Astrocyte of the spinal cord (primary cell): ENCODE measurements at regions not wholly inside any gene's neighbourhood (a gene's known extent, or its start where the extent isn't known, plus 50 kb on each side); places are given as distances from the start of the nearest gene placed in this dataset.

Source experiments
- DNase-seq: peaks from one replicate; pipeline ENCODE4 v3.0.0; 2011; ENCODE audit warnings: low read depth, low spot score
- H3K4me3 ChIP-seq: 2 replicates; pipeline ENCODE4 v1.5.1; 2011; ENCODE audit warnings: low read depth, mild to moderate bottlenecking, low read length, moderate library complexity
- CTCF ChIP-seq: IDR thresholded peaks from 2 replicates; pipeline ENCODE4 v1.5.1; 2012; ENCODE audit warnings: low read depth, mild to moderate bottlenecking, low read length, inconsistent platforms
- in situ Hi-C: cut with HindIII; loops from 2 replicates; pipeline ENCODE4 v1.10.0; 2017; ENCODE audit warnings: low sequenced_read_pairs

- in situ Hi-C loops: no loop called here
- TF ChIP-seq CTCF: no peak
- no peak for DNase-seq
- no peak overlapping the region for H3K4me3 ChIP-seq
These were observed 348.1 kb downstream of the ETS1 start for GRCh38 chr11:128239306-128239705.

GRCh38 chr11:128238521-128239265 is 348.7 kb downstream of the ETS1 start:
- no peak overlapping the region for H3K4me3 ChIP-seq
- in situ Hi-C loops: no loop called here
- no peak for DNase-seq
- no peak for TF ChIP-seq CTCF

- no peak overlapping the region for H3K4me3 ChIP-seq
- no peak for TF ChIP-seq CTCF
- DNase-seq: no peak
- in situ Hi-C loops: no loop called here
These were observed 350.6 kb downstream of the ETS1 start for GRCh38 chr11:128236506-128237498.

GRCh38 chr11:128235958-128236357 is 351.4 kb downstream of the ETS1 start:
- peak; percentile 48 for DNase-seq
- in situ Hi-C loops: no loop called here
- H3K4me3 ChIP-seq: no peak overlapping the region
- no peak for TF ChIP-seq CTCF

- DNase-seq: peak; percentile 59
- H3K4me3 ChIP-seq: no peak overlapping the region
- in situ Hi-C loops: no loop called here
- TF ChIP-seq CTCF: no peak
These were observed 351.9 kb downstream of the ETS1 start for GRCh38 chr11:128235426-128235825.

GRCh38 chr11:128234143-128234542 is 353.2 kb downstream of the ETS1 start:
- DNase-seq: no peak
- in situ Hi-C loops: no loop called here
- H3K4me3 ChIP-seq: no peak overlapping the region
- TF ChIP-seq CTCF: no peak
